Fibroblast of lung (primary cell): ENCODE measurements at regions not wholly inside any gene's neighbourhood (a gene's known extent, or its start where the extent isn't known, plus 50 kb on each side); places are given as distances from the start of the nearest gene placed in this dataset.

Source experiments
- CTCF ChIP-seq, 2 donors: IDR thresholded peaks in 1 of 2; conservative IDR thresholded peaks in 1 of 2; 1 replicate in 1 of 2; 2 replicates in 1 of 2; pipeline ENCODE4 v1.5.1; 2011 to 2012; ENCODE audit warnings: low read length in 2 of 2, control low read depth in 1 of 2, inconsistent platforms in 1 of 2, low read depth in 1 of 2, mild to moderate bottlenecking in 1 of 2
- EZH2 ChIP-seq: IDR thresholded peaks from 2 replicates; pipeline ENCODE4 v1.5.1; 2012; ENCODE audit warnings: low read length, control low read depth, mild to moderate bottlenecking; ENCODE audit errors: missing control alignments

- TF ChIP-seq EZH2 (no peak), CTCF (conservative IDR thresholded peaks at IDR 0.05 in 1 of 2, IDR thresholded peaks at IDR 0.05 in 1 of 2; ENCODE audit: low read depth in 1 of 2, low read length in 2 of 2) (no peak)
Measured at GRCh38 chr12:124658302-124658701, 90.9 kb upstream of the NCOR2 start.
